Naive thymus-derived CD8-positive, alpha-beta T cell (primary cell): ENCODE measurements at regions not wholly inside any gene's neighbourhood (a gene's known extent, or its start where the extent isn't known, plus 50 kb on each side); places are given as distances from the start of the nearest gene placed in this dataset.
"Not testable (repeated sequence)": the region's sequence is repeated elsewhere in the genome, so short reads cannot be mapped to it uniquely, and the experiment has no call there.

Experiments used
- ATAC-seq, 2 donors: fragments of 150-1000 bp; cut with Tn5 transposase in 1 of 2; sonication (Bioruptor Pico), chemical (Tn5 transposase) in 1 of 2; 1 replicate in 1 of 2; 2 replicates in 1 of 2; pipeline ENCODE4 v1.10.0; 2021; ENCODE audit warnings: mild to moderate bottlenecking in 2 of 2, moderate library complexity in 2 of 2
- POLR2A ChIA-PET: fragments of 350-600 bp; sonication (Branson Sonifier 250); formaldehyde crosslinking; loops from one replicate; lab custom pipeline; 2021; ENCODE audit warnings: antibody characterized with exemption; lab: Charles Lee
- DNase-seq, 10 donors: peaks; one replicate each; pipeline versions ENCODE4 v3.0.0 to v3.0.0-alpha.2; 2020 to 2022
- H3K27ac Mint-ChIP-seq, 10 donors: one replicate each; pipeline ENCODE4 v1.8.0; 2020 to 2022; ENCODE audit warnings: mild to moderate bottlenecking in 10 of 10, mixed read lengths in 10 of 10, moderate library complexity in 4 of 10, inconsistent platforms in 1 of 10
- H3K27me3 Mint-ChIP-seq, 5 donors: one replicate each; pipeline ENCODE4 v1.8.0; 2021 to 2022; ENCODE audit warnings: mixed read lengths in 5 of 5
- H3K36me3 Mint-ChIP-seq, 3 donors: one replicate each; pipeline ENCODE4 v1.8.0; 2020 to 2022; ENCODE audit warnings: mixed read lengths in 3 of 3, mild to moderate bottlenecking in 2 of 3, inconsistent platforms in 1 of 3
- H3K4me1 Mint-ChIP-seq, 4 donors: one replicate each; pipeline ENCODE4 v1.8.0; 2021 to 2022; ENCODE audit warnings: mixed read lengths in 4 of 4
- H3K4me3 Mint-ChIP-seq, 10 donors: one replicate each; pipeline ENCODE4 v1.8.0; 2020 to 2022; ENCODE audit warnings: mild to moderate bottlenecking in 10 of 10, mixed read lengths in 10 of 10, moderate library complexity in 6 of 10, inconsistent platforms in 1 of 10
- H3K9me3 Mint-ChIP-seq, 9 donors: one replicate each; pipeline ENCODE4 v1.8.0; 2020 to 2022; ENCODE audit warnings: mixed read lengths in 9 of 9, mild to moderate bottlenecking in 3 of 9, inconsistent platforms in 1 of 9, moderate library complexity in 1 of 9

- H3K4me3 Mint-ChIP-seq, H3K27ac Mint-ChIP-seq, H3K9me3 Mint-ChIP-seq, H3K4me1 Mint-ChIP-seq, POLR2A ChIA-PET, H3K36me3 Mint-ChIP-seq, H3K27me3 Mint-ChIP-seq, ATAC-seq, DNase-seq: not testable (repeated sequence)
Measured at GRCh38 chr6:164043656-164044055, 629.1 kb downstream of the QKI start.

GRCh38 chr6:164042212-164042611, 627.7 kb downstream of the QKI start:
- H3K36me3 Mint-ChIP-seq, result no peaks in the 10 kb centered on the region
- ATAC-seq (no peak), DNase-seq (no peak)
- POLR2A ChIA-PET, result no interaction called here
- peaks cover 0 to 11% (median 4%) of the 10 kb centered on the region in 5 donors for H3K27me3 Mint-ChIP-seq
- H3K27ac Mint-ChIP-seq, result no peak overlapping the region
- peaks cover 0 to 2% (median 0%) of the 10 kb centered on the region in 4 donors for H3K4me1 Mint-ChIP-seq
- peaks cover 0 to 6% (median 0%) of the 10 kb centered on the region in 9 donors for H3K9me3 Mint-ChIP-seq
- H3K4me3 Mint-ChIP-seq, result no peak overlapping the region

GRCh38 chr6:164040994-164041393, 626.5 kb downstream of the QKI start:
- Mint-ChIP-seq H3K4me3 (no peak overlapping the region), H3K4me1 (peaks cover 0 to 2% (median 0%) of the 10 kb centered on the region in 4 donors), H3K9me3 (peaks cover 0 to 6% (median 0%) of the 10 kb centered on the region in 9 donors), H3K27ac (no peak overlapping the region), H3K36me3 (no peaks in the 10 kb centered on the region), H3K27me3 (peaks cover 1 to 13% (median 4%) of the 10 kb centered on the region in 5 donors)
- ATAC-seq (no peak), DNase-seq (no peak)
- POLR2A ChIA-PET, result no interaction called here

- Mint-ChIP-seq H3K4me3 (peak overlapping the region in 6 of 10 donors; percentile 59 to 74 (median 67)), H3K27ac (peak overlapping the region in 4 of 10 donors; percentile 18 to 87 (median 37)), H3K4me1 (peaks cover 0 to 2% (median 0%) of the 10 kb centered on the region in 4 donors), H3K9me3 (peaks cover 0 to 6% (median 2%) of the 10 kb centered on the region in 9 donors), H3K27me3 (peaks cover 1 to 23% (median 4%) of the 10 kb centered on the region in 5 donors), H3K36me3 (no peaks in the 10 kb centered on the region)
- ATAC-seq, result peak; percentile 94
- POLR2A ChIA-PET, result no interaction called here
- DNase-seq, result peak in 7 of 10 donors; percentile 9 to 87 (median 28)
Measured at GRCh38 chr6:164039954-164040375, 625.4 kb downstream of the QKI start.

GRCh38 chr6:164037171-164037870, 622.8 kb downstream of the QKI start:
- Mint-ChIP-seq H3K36me3 (no peaks in the 10 kb centered on the region), H3K27ac (no peak overlapping the region), H3K9me3 (peaks cover 0 to 13% (median 0%) of the 10 kb centered on the region in 9 donors), H3K4me3 (no peak overlapping the region), H3K4me1 (peaks cover 0 to 2% (median 0%) of the 10 kb centered on the region in 4 donors), H3K27me3 (peaks cover 3 to 30% (median 4%) of the 10 kb centered on the region in 5 donors)
- POLR2A ChIA-PET, result no interaction called here
- DNase-seq (no peak), ATAC-seq (no peak)

GRCh38 chr6:164035900-164036485, 621.5 kb downstream of the QKI start:
- Mint-ChIP-seq H3K9me3 (peaks cover 0 to 13% (median 0%) of the 10 kb centered on the region in 9 donors), H3K36me3 (no peaks in the 10 kb centered on the region), H3K27ac (no peak overlapping the region), H3K4me3 (no peak overlapping the region), H3K4me1 (peaks cover 0 to 2% (median 0%) of the 10 kb centered on the region in 4 donors), H3K27me3 (peaks cover 3 to 30% (median 3%) of the 10 kb centered on the region in 5 donors)
- DNase-seq, result no peak
- ATAC-seq, result no peak
- POLR2A ChIA-PET, result no interaction called here

GRCh38 chr6:164034602-164035140, 620.2 kb downstream of the QKI start:
- H3K27ac Mint-ChIP-seq, result no peak overlapping the region
- peaks cover 0 to 13% (median 0%) of the 10 kb centered on the region in 9 donors for H3K9me3 Mint-ChIP-seq
- no peak for ATAC-seq
- H3K27me3 Mint-ChIP-seq, result peaks cover 3 to 30% (median 3%) of the 10 kb centered on the region in 5 donors
- H3K36me3 Mint-ChIP-seq, result no peaks in the 10 kb centered on the region
- H3K4me3 Mint-ChIP-seq, result no peak overlapping the region
- no peaks in the 10 kb centered on the region for H3K4me1 Mint-ChIP-seq
- DNase-seq, result no peak
- POLR2A ChIA-PET, result no interaction called here

GRCh38 chr6:164025180-164025579, 610.7 kb downstream of the QKI start:
- POLR2A ChIA-PET, result no interaction called here
- Mint-ChIP-seq H3K4me1 (no peaks in the 10 kb centered on the region), H3K27ac (no peak overlapping the region), H3K36me3 (no peaks in the 10 kb centered on the region), H3K4me3 (no peak overlapping the region), H3K9me3 (no peaks in the 10 kb centered on the region), H3K27me3 (peaks cover 0 to 12% (median 2%) of the 10 kb centered on the region in 5 donors)
- DNase-seq, result no peak
- no peak for ATAC-seq

GRCh38 chr6:164023535-164023934, 609.0 kb downstream of the QKI start:
- Mint-ChIP-seq H3K27ac (no peak overlapping the region), H3K9me3 (no peaks in the 10 kb centered on the region), H3K4me3 (no peak overlapping the region), H3K36me3 (no peaks in the 10 kb centered on the region), H3K27me3 (peaks cover 0 to 11% (median 3%) of the 10 kb centered on the region in 5 donors), H3K4me1 (no peaks in the 10 kb centered on the region)
- no peak for ATAC-seq
- POLR2A ChIA-PET, result no interaction called here
- DNase-seq, result no peak

- no peaks in the 10 kb centered on the region for H3K4me1 Mint-ChIP-seq
- no peak overlapping the region for H3K4me3 Mint-ChIP-seq
- DNase-seq (no peak), ATAC-seq (no peak)
- POLR2A ChIA-PET, result no interaction called here
- no peaks in the 10 kb centered on the region for H3K9me3 Mint-ChIP-seq
- no peaks in the 10 kb centered on the region for H3K36me3 Mint-ChIP-seq
- peaks cover 0 to 15% (median 4%) of the 10 kb centered on the region in 5 donors for H3K27me3 Mint-ChIP-seq
- H3K27ac Mint-ChIP-seq, result no peak overlapping the region
Measured at GRCh38 chr6:164022632-164023031, 608.1 kb downstream of the QKI start.

- Mint-ChIP-seq H3K4me3 (no peak overlapping the region), H3K36me3 (no peaks in the 10 kb centered on the region), H3K4me1 (no peaks in the 10 kb centered on the region), H3K27ac (no peak overlapping the region), H3K9me3 (no peaks in the 10 kb centered on the region), H3K27me3 (peaks cover 0 to 23% (median 4%) of the 10 kb centered on the region in 5 donors)
- POLR2A ChIA-PET, result no interaction called here
- ATAC-seq (no peak), DNase-seq (no peak)
Measured at GRCh38 chr6:164021589-164022250, 607.2 kb downstream of the QKI start.

GRCh38 chr6:164020142-164020541, 605.6 kb downstream of the QKI start:
- Mint-ChIP-seq H3K4me3 (no peak overlapping the region), H3K27ac (no peak overlapping the region), H3K27me3 (peaks cover 0 to 25% (median 5%) of the 10 kb centered on the region in 5 donors), H3K4me1 (no peaks in the 10 kb centered on the region), H3K36me3 (no peaks in the 10 kb centered on the region), H3K9me3 (no peaks in the 10 kb centered on the region)
- ATAC-seq (no peak), DNase-seq (no peak)
- POLR2A ChIA-PET, result no interaction called here

GRCh38 chr6:164018133-164018532, 603.6 kb downstream of the QKI start:
- ATAC-seq (no peak), DNase-seq (no peak)
- H3K27ac Mint-ChIP-seq, result no peak overlapping the region
- H3K4me1 Mint-ChIP-seq, result no peaks in the 10 kb centered on the region
- no peak overlapping the region for H3K4me3 Mint-ChIP-seq
- peaks cover 0 to 25% (median 4%) of the 10 kb centered on the region in 5 donors for H3K27me3 Mint-ChIP-seq
- POLR2A ChIA-PET, result no interaction called here
- no peaks in the 10 kb centered on the region for H3K9me3 Mint-ChIP-seq
- H3K36me3 Mint-ChIP-seq, result no peaks in the 10 kb centered on the region
